ENCODE measurements at regions not wholly inside any gene's neighbourhood (a gene's known extent, or its start where the extent isn't known, plus 50 kb on each side); places are given as distances from the start of the nearest gene placed in this dataset.

DNA sequence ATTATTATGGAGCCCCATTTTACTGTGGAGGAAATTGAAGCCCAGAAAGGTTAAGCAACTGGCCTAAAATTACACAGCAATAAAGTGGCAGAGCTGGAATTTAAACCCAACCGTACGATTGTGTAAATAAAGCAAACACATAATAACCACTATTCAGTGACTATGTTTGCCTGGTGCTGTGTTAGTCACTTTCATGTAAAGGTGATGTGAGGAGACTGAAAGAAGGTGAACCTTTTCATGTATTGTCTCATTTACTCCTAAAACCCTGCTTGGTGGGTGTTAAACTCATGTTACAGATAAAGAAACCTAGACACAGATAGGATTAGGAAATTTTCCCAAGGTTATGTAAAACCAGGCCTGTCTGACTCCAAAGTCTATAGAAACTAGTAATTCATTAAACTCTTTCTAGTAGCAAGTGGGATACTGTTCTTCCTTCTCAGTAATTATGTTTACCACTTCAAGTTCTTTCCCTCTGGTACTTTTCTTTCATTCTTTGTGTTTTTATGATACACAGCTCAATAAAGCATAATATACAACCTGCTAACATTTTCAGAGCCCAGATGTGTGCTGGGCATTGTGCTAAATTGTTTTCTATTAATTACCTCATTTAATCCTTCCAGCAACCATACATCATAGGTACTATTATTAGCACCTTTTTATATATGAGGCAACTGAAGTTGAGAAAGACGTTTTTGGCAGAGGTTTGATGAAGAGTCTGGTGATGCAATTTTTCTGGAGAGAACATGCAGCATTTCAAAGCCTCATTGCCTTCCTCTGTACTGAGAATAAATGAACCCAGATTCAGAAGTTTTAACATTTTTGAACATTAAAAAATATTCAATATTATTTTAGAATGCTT is 202.7 kb downstream of the SPRY1 start:
- TF ChIP-seq, protein P1, sequence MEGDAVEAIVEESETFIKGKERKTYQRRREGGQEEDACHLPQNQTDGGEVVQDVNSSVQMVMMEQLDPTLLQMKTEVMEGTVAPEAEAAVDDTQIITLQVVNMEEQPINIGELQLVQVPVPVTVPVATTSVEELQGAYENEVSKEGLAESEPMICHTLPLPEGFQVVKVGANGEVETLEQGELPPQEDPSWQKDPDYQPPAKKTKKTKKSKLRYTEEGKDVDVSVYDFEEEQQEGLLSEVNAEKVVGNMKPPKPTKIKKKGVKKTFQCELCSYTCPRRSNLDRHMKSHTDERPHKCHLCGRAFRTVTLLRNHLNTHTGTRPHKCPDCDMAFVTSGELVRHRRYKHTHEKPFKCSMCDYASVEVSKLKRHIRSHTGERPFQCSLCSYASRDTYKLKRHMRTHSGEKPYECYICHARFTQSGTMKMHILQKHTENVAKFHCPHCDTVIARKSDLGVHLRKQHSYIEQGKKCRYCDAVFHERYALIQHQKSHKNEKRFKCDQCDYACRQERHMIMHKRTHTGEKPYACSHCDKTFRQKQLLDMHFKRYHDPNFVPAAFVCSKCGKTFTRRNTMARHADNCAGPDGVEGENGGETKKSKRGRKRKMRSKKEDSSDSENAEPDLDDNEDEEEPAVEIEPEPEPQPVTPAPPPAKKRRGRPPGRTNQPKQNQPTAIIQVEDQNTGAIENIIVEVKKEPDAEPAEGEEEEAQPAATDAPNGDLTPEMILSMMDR (IDR thresholded peaks at IDR 0.05; ENCODE audit: insufficient read depth, low read depth, low read length), result no peak
- TF ChIP-seq EZH2 (IDR thresholded peaks at IDR 0.05; ENCODE audit: insufficient read depth, low read length), result no peak
